Colonic mucosa (tissue), 4 donors: ENCODE measurements at regions not wholly inside any gene's neighbourhood (a gene's known extent, or its start where the extent isn't known, plus 50 kb on each side); places are given as distances from the start of the nearest gene placed in this dataset.
A peak's percentile ranks its signal among the peaks of the same experiment; 100 is the strongest.

Experiments
- DNase-seq: peaks from one replicate; pipeline ENCODE4 v3.0.0-alpha.2; 2020
- H3K27ac ChIP-seq: fragments of 200-600 bp; one replicate; pipeline ENCODE4 v1.8.0; 2021
- H3K27me3 ChIP-seq: fragments of 200-600 bp; one replicate; pipeline ENCODE4 v1.8.0; 2021
- H3K36me3 ChIP-seq: fragments of 200-600 bp; one replicate; pipeline ENCODE4 v1.8.0; 2021
- H3K4me1 ChIP-seq: fragments of 200-600 bp; one replicate; pipeline ENCODE4 v1.8.0; 2021; ENCODE audit warnings: mild to moderate bottlenecking
- H3K4me3 ChIP-seq: fragments of 200-600 bp; one replicate; pipeline ENCODE4 v1.8.0; 2021
- H3K9ac ChIP-seq, 2 donors: one replicate each; pipeline ENCODE4 v1.7.0; 2013; ENCODE audit warnings: control low read depth in 2 of 2, low read depth in 2 of 2, low read length in 2 of 2
- H3K9me3 ChIP-seq: fragments of 200-600 bp; one replicate; pipeline ENCODE4 v1.8.0; 2021
- CTCF ChIP-seq: fragments of 200-600 bp; IDR thresholded peaks from one replicate; pipeline ENCODE4 v1.8.0; 2022; ENCODE audit warnings: antibody characterized with exemption, mild to moderate bottlenecking
- intact Hi-C: fragments of 100-400 bp; cut with DNase I; formaldehyde crosslinking; loops from one replicate; pipeline ENCODE4 v1.14.1; 2022
- donor health status: healthy.
- donor health status: DM: no; HTN: no; CAD: no.
- donor health status: DM: no; HTN: no; CAD: no.

DNA sequence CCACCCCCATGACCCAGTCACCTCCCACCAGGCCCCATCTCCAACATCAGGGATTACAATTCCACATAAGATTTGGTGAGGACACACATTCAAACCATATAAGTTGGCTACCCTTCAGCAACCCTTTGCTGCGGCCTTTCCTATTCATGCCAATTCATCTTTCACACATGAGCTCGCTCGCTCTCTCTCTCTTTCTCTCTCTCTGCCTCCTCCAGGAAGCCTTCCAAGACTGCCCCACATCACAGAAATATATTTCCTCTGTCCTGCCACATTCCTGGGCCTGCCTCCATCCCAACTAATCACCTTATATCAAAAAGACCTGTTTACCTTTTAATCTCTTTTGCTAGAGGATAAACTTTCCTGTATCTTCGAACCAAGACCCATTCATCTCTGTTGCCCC, 188.9 kb downstream of the TTC32 start:
- DNase-seq, result no peak
- no peak overlapping the region for H3K9ac ChIP-seq
- H3K27ac ChIP-seq, result no peak overlapping the region
- intact Hi-C loops, result no loop called here
- no peak for TF ChIP-seq CTCF
- no peaks in the 10 kb centered on the region for H3K9me3 ChIP-seq
- no peaks in the 10 kb centered on the region for H3K36me3 ChIP-seq
- no peak overlapping the region for H3K4me3 ChIP-seq
- H3K27me3 ChIP-seq, result no peaks in the 10 kb centered on the region
- no peaks in the 10 kb centered on the region for H3K4me1 ChIP-seq

GRCh38 chr2:19711470-19712372, 190.1 kb downstream of the TTC32 start:
- H3K27ac ChIP-seq, result no peak overlapping the region
- DNase-seq, result peak; percentile 36

GRCh38 chr2:19710230-19710629, 191.6 kb downstream of the TTC32 start:
- Histone ChIP-seq H3K9me3 (no peaks in the 10 kb centered on the region), H3K4me1 (no peaks in the 10 kb centered on the region), H3K27ac (no peak overlapping the region), H3K4me3 (no peak overlapping the region), H3K27me3 (no peaks in the 10 kb centered on the region), H3K9ac (no peak overlapping the region), H3K36me3 (no peaks in the 10 kb centered on the region)
- intact Hi-C loops, result no loop called here
- no peak for TF ChIP-seq CTCF
- DNase-seq, result no peak

More at GRCh38 chr2:19711470-19712372, 190.1 kb downstream of the TTC32 start:
- Histone ChIP-seq H3K36me3 (no peaks in the 10 kb centered on the region), H3K9me3 (no peaks in the 10 kb centered on the region), H3K4me1 (no peaks in the 10 kb centered on the region), H3K4me3 (no peak overlapping the region), H3K9ac (no peak overlapping the region), H3K27me3 (no peaks in the 10 kb centered on the region)
- no peak for TF ChIP-seq CTCF
- intact Hi-C loops, result no loop called here

GRCh38 chr2:19709553-19709952, 192.2 kb downstream of the TTC32 start:
- no peaks in the 10 kb centered on the region for H3K27me3 ChIP-seq
- TF ChIP-seq CTCF, result no peak

GRCh38 chr2:19708776-19709175, 193.0 kb downstream of the TTC32 start:
- no peaks in the 10 kb centered on the region for H3K9me3 ChIP-seq
- no peaks in the 10 kb centered on the region for H3K27me3 ChIP-seq
- no peak overlapping the region for H3K27ac ChIP-seq
- H3K4me1 ChIP-seq, result no peaks in the 10 kb centered on the region
- no peak for TF ChIP-seq CTCF
- no peak for DNase-seq
- no peak overlapping the region for H3K4me3 ChIP-seq
- intact Hi-C loops, result no loop called here
- no peaks in the 10 kb centered on the region for H3K36me3 ChIP-seq
- no peak overlapping the region for H3K9ac ChIP-seq

More at GRCh38 chr2:19709553-19709952, 192.2 kb downstream of the TTC32 start:
- intact Hi-C loops, result no loop called here
- Histone ChIP-seq H3K36me3 (no peaks in the 10 kb centered on the region), H3K4me3 (no peak overlapping the region), H3K9me3 (no peaks in the 10 kb centered on the region), H3K4me1 (no peaks in the 10 kb centered on the region), H3K27ac (no peak overlapping the region), H3K9ac (no peak overlapping the region)
- no peak for DNase-seq
